Fibroblast of mammary gland (primary cell): ENCODE measurements at regions not wholly inside any gene's neighbourhood (a gene's known extent, or its start where the extent isn't known, plus 50 kb on each side); places are given as distances from the start of the nearest gene placed in this dataset.
A peak's percentile ranks its signal among the peaks of the same experiment; 100 is the strongest.

Source experiments
- DNase-seq: peaks from one replicate; pipeline ENCODE4 v3.0.0-alpha.2; 2010; ENCODE audit warnings: low read depth
- H3K4me3 ChIP-seq: 2 replicates; pipeline ENCODE4 v1.5.1; 2011; ENCODE audit warnings: low read depth, mild to moderate bottlenecking, low read length, moderate library complexity; ENCODE audit not compliant: control insufficient read depth
- CTCF ChIP-seq: conservative IDR thresholded peaks from 2 replicates; pipeline ENCODE4 v1.5.1; 2011; ENCODE audit warnings: low read depth, low read length, inconsistent platforms; ENCODE audit not compliant: control insufficient read depth, insufficient read depth

DNA sequence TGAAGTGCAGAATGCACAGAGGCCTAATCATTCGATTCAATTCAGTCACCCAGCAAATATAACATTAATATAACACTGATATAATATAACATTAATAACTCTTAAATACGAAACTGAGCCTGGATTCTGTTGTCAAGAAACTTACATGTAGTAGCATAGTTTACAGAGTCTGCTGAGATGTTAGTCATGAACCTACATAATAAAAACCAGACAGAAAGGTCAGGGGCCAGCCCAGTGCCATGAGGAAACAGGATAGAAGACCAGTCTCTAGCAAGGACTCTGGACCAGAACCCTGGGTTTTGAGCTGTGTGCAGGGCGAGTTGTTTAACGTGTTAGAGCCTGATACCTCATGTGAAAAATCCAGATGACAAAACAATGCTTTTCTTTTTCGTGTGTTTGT is 234.7 kb downstream of the NR2F1-AS1 start:
- no peak for TF ChIP-seq CTCF
- H3K4me3 ChIP-seq, result no peak overlapping the region
- peak; percentile 51 for DNase-seq

- TF ChIP-seq CTCF, result no peak
- DNase-seq, result no peak
Observed at GRCh38 chr5:93343570-93343969, 237.4 kb downstream of the NR2F1-AS1 start.

DNA sequence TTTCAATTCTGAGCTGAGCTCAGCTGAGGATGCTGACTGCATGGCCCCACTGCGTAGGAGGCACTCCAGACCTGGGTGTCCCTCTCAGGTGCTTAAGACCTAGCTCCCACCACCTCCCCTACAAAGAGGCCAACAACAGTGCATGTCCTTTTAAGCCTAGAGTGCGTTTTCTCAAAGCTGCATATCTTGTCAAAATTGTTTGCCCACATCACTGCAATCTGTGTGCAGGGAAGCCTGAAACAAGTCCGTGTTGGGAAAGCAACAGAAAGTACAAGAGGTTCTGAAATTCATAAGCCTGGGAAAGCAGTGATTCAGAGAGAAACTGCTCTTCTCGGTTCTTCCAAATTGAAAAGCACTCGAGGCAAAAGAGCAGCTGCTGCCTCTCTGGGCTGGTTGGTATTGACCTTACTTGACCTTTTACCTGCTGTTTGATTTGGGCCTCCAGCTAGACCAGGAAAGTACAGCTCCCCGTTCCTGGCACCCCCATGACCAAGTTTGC is 238.4 kb downstream of the NR2F1-AS1 start:
- no peak for DNase-seq
- no peak overlapping the region for H3K4me3 ChIP-seq
- TF ChIP-seq CTCF, result no peak

More at GRCh38 chr5:93343570-93343969, 237.4 kb downstream of the NR2F1-AS1 start:
- no peak overlapping the region for H3K4me3 ChIP-seq

- TF ChIP-seq CTCF, result no peak
- no peak for DNase-seq
- no peak overlapping the region for H3K4me3 ChIP-seq
Observed at GRCh38 chr5:93340881-93341280, 240.1 kb downstream of the NR2F1-AS1 start.

DNA sequence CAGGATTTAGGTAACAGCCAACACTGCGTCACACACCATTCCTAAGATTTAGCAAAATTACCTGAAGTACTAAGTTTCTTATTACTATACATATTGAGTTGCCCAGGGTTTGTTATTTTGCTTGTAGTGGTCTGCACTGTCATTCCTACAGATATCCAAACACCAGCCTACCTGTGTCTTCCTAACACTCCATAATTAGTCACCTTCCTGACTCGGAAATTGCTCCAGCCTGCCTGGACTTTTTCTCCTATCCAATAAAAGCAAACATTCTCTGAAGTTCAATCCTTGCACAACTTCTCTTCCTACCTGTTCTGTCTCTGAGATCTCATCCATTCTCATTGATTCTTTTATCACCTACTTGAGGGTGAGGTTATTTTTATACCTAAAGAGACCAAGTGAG is 243.9 kb downstream of the NR2F1-AS1 start:
- H3K4me3 ChIP-seq, result no peak overlapping the region
- no peak for DNase-seq
- no peak for TF ChIP-seq CTCF

- TF ChIP-seq CTCF, result no peak
- no peak overlapping the region for H3K4me3 ChIP-seq
- peak; percentile 32 for DNase-seq
Observed at GRCh38 chr5:93336330-93337110, 244.5 kb downstream of the NR2F1-AS1 start.

- TF ChIP-seq CTCF, result no peak
- H3K4me3 ChIP-seq, result no peak overlapping the region
- DNase-seq, result peak; percentile 20
Observed at GRCh38 chr5:93331863-93332262, 249.2 kb downstream of the NR2F1-AS1 start.
